ENCODE measurements at regions not wholly inside any gene's neighbourhood (a gene's known extent, or its start where the extent isn't known, plus 50 kb on each side); places are given as distances from the start of the nearest gene placed in this dataset.

DNA sequence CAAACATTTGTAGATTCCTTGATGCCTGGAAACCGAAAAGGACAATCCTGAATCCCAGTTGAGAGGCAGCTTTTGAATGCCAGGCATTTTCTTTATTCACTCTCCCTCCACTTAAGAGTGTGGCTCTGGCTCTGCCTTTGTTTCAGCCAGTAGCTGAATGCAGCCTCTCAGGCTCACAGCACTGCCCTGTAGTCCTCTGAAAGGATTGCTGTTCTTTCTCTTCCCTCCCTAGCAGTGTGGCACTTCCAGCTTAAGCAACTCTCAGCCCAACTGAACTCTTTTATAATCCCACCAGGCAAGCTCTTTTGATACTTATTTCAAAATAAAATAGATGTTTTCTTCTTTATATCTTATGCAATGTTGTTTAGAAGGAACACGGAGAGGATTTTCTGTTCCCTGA is 415.6 kb downstream of the GJA1 start:
- H3K4me3 ChIP-seq (IDR thresholded peaks at IDR 0.05; ENCODE audit: insufficient read depth, low read depth, low read length), result no peak overlapping the region
- no peaks in the 10 kb centered on the region for H4K20me1 ChIP-seq (ENCODE audit: insufficient read depth)
- no peaks in the 10 kb centered on the region for H3K79me2 ChIP-seq (ENCODE audit: insufficient read depth, low read depth)
- H3K36me3 ChIP-seq (ENCODE audit: insufficient read depth), result no peaks in the 10 kb centered on the region
- peaks cover 28% of the 10 kb centered on the region for H3K4me1 ChIP-seq (ENCODE audit: low read depth, poor library complexity, severe bottlenecking)
- no peak overlapping the region for H3K4me2 ChIP-seq
- TF ChIP-seq, protein P1, sequence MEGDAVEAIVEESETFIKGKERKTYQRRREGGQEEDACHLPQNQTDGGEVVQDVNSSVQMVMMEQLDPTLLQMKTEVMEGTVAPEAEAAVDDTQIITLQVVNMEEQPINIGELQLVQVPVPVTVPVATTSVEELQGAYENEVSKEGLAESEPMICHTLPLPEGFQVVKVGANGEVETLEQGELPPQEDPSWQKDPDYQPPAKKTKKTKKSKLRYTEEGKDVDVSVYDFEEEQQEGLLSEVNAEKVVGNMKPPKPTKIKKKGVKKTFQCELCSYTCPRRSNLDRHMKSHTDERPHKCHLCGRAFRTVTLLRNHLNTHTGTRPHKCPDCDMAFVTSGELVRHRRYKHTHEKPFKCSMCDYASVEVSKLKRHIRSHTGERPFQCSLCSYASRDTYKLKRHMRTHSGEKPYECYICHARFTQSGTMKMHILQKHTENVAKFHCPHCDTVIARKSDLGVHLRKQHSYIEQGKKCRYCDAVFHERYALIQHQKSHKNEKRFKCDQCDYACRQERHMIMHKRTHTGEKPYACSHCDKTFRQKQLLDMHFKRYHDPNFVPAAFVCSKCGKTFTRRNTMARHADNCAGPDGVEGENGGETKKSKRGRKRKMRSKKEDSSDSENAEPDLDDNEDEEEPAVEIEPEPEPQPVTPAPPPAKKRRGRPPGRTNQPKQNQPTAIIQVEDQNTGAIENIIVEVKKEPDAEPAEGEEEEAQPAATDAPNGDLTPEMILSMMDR (conservative IDR thresholded peaks at IDR 0.05; ENCODE audit: low read depth, low read length), result no peak
- no peak overlapping the region for H2AFZ ChIP-seq (ENCODE audit: low read depth)
- no peaks in the 10 kb centered on the region for H3K27me3 ChIP-seq (ENCODE audit: insufficient read depth, low read depth)
- H3K9ac ChIP-seq, result no peak overlapping the region
- H3K27ac ChIP-seq, result no peak overlapping the region

DNA sequence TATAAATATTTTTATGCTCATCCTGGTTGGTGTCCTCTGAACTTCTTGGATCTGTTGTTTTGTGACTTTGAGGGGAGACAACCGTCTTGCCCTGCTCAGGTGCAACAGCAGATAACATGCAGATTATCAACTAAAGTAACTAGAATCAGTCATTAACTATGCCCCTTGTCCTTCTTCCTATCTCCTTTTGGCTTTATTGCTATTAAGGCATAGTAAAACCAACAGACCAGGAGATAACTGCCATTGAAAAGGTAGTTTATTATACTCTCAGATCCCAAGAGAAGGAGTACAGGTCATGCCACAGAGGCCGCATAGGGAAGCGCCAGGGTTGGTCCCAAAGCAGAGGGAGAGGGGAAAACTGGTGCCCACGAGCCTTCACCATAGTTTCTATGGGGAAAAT is 418.2 kb downstream of the GJA1 start:
- no peaks in the 10 kb centered on the region for H3K36me3 ChIP-seq (ENCODE audit: insufficient read depth)
- no peaks in the 10 kb centered on the region for H3K27me3 ChIP-seq (ENCODE audit: insufficient read depth, low read depth)
- no peak overlapping the region for H3K4me3 ChIP-seq (IDR thresholded peaks at IDR 0.05; ENCODE audit: insufficient read depth, low read depth, low read length)
- H3K4me1 ChIP-seq (ENCODE audit: low read depth, poor library complexity, severe bottlenecking), result peaks cover 13% of the 10 kb centered on the region
- H4K20me1 ChIP-seq (ENCODE audit: insufficient read depth), result no peaks in the 10 kb centered on the region
- no peaks in the 10 kb centered on the region for H3K79me2 ChIP-seq (ENCODE audit: insufficient read depth, low read depth)
- H3K27ac ChIP-seq, result no peak overlapping the region
- H3K9ac ChIP-seq, result no peak overlapping the region
- H3K4me2 ChIP-seq, result no peak overlapping the region
- H2AFZ ChIP-seq (ENCODE audit: low read depth), result no peak overlapping the region
- TF ChIP-seq, protein P1 (conservative IDR thresholded peaks at IDR 0.05; ENCODE audit: low read depth, low read length), result no peak

GRCh38 chr6:121855521-121855920 is 420.1 kb downstream of the GJA1 start:
- Histone ChIP-seq H4K20me1 (ENCODE audit: insufficient read depth) (no peaks in the 10 kb centered on the region), H3K9ac (no peak overlapping the region), H3K4me3 (IDR thresholded peaks at IDR 0.05; ENCODE audit: insufficient read depth, low read depth, low read length) (no peak overlapping the region), H2AFZ (ENCODE audit: low read depth) (no peak overlapping the region), H3K4me1 (ENCODE audit: low read depth, poor library complexity, severe bottlenecking) (no peaks in the 10 kb centered on the region), H3K27ac (no peak overlapping the region), H3K36me3 (ENCODE audit: insufficient read depth) (no peaks in the 10 kb centered on the region), H3K79me2 (ENCODE audit: insufficient read depth, low read depth) (no peaks in the 10 kb centered on the region), H3K4me2 (no peak overlapping the region), H3K27me3 (ENCODE audit: insufficient read depth, low read depth) (no peaks in the 10 kb centered on the region)
- TF ChIP-seq, protein P1 (conservative IDR thresholded peaks at IDR 0.05; ENCODE audit: low read depth, low read length), result no peak

- TF ChIP-seq, protein P1 (conservative IDR thresholded peaks at IDR 0.05; ENCODE audit: low read depth, low read length), result no peak
- H3K4me2 ChIP-seq, result no peak overlapping the region
These were observed 420.9 kb downstream of the GJA1 start for GRCh38 chr6:121856296-121856695.

More at GRCh38 chr6:121856296-121856695, 420.9 kb downstream of the GJA1 start:
- Histone ChIP-seq H2AFZ (ENCODE audit: low read depth) (no peak overlapping the region), H3K9ac (no peak overlapping the region), H3K27me3 (ENCODE audit: insufficient read depth, low read depth) (no peaks in the 10 kb centered on the region), H3K4me3 (IDR thresholded peaks at IDR 0.05; ENCODE audit: insufficient read depth, low read depth, low read length) (no peak overlapping the region), H4K20me1 (ENCODE audit: insufficient read depth) (no peaks in the 10 kb centered on the region), H3K4me1 (ENCODE audit: low read depth, poor library complexity, severe bottlenecking) (no peaks in the 10 kb centered on the region), H3K36me3 (ENCODE audit: insufficient read depth) (no peaks in the 10 kb centered on the region), H3K27ac (no peak overlapping the region), H3K79me2 (ENCODE audit: insufficient read depth, low read depth) (no peaks in the 10 kb centered on the region)
